SK-N-MC (cell line): ENCODE measurements at regions not wholly inside any gene's neighbourhood (a gene's known extent, or its start where the extent isn't known, plus 50 kb on each side); places are given as distances from the start of the nearest gene placed in this dataset.

Experiments used
- DNase-seq: peaks from one replicate; pipeline ENCODE4 v3.0.0-alpha.2; 2011; ENCODE audit warnings: low read depth, low spot score
- H3K27ac ChIP-seq: fragments of 200-600 bp; sonication (generic); 2 replicates; pipeline ENCODE4 v1.5.1; 2016; ENCODE audit warnings: mixed run types
- H3K36me3 ChIP-seq: fragments of 200-600 bp; sonication (generic); 2 replicates; pipeline ENCODE4 v1.6.1; 2017; ENCODE audit warnings: antibody characterized with exemption, low read length, mixed read lengths; ENCODE audit not compliant: insufficient read depth
- H3K4me3 ChIP-seq: fragments of 200-600 bp; sonication (generic); 2 replicates; pipeline ENCODE4 v1.5.1; 2016
- H3K9ac ChIP-seq: fragments of 200-600 bp; sonication (generic); 2 replicates; pipeline ENCODE4 v1.8.0; 2017; ENCODE audit warnings: mixed run types, mixed read lengths; ENCODE audit not compliant: insufficient read length
- H3K9me3 ChIP-seq: fragments of 200-600 bp; sonication (generic); 2 replicates; pipeline ENCODE4 v1.6.1; 2017; ENCODE audit warnings: low read depth, mild to moderate bottlenecking, antibody characterized with exemption, low read length, moderate library complexity, mixed read lengths
- EZH2 ChIP-seq: fragments of 200-600 bp; sonication (generic); IDR thresholded peaks from one replicate; pipeline ENCODE4 v1.6.1; 2017; ENCODE audit warnings: antibody characterized with exemption
- FOXP2 ChIP-seq: optimal IDR thresholded peaks from 2 replicates; pipeline ENCODE3; 2011; ENCODE audit warnings: mild to moderate bottlenecking, moderate library complexity; ENCODE audit not compliant: insufficient read depth; ENCODE audit errors: extremely low read length, control extremely low read depth
- POLR2AphosphoS5 ChIP-seq: IDR thresholded peaks from 2 replicates; pipeline ENCODE4 v1.6.1; 2012; ENCODE audit warnings: mild to moderate bottlenecking, low read depth, low read length, borderline replicate concordance

GRCh38 chr4:30832639-30833038 is 112.5 kb downstream of the PCDH7 start:
- Histone ChIP-seq H3K9ac (no peak overlapping the region), H3K4me3 (no peak overlapping the region), H3K27ac (no peak overlapping the region), H3K9me3 (no peaks in the 10 kb centered on the region), H3K36me3 (no peaks in the 10 kb centered on the region)
- DNase-seq = no peak
- TF ChIP-seq EZH2 (no peak), POLR2AphosphoS5 (no peak), FOXP2 (no peak)

- Histone ChIP-seq H3K27ac (no peak overlapping the region), H3K36me3 (no peaks in the 10 kb centered on the region), H3K4me3 (no peak overlapping the region), H3K9me3 (no peaks in the 10 kb centered on the region), H3K9ac (no peak overlapping the region)
- no peak for TF ChIP-seq EZH2
- TF ChIP-seq POLR2AphosphoS5 = no peak
- no peak for TF ChIP-seq FOXP2
- DNase-seq = no peak
These were observed 113.0 kb downstream of the PCDH7 start for GRCh38 chr4:30833206-30833605.

DNA sequence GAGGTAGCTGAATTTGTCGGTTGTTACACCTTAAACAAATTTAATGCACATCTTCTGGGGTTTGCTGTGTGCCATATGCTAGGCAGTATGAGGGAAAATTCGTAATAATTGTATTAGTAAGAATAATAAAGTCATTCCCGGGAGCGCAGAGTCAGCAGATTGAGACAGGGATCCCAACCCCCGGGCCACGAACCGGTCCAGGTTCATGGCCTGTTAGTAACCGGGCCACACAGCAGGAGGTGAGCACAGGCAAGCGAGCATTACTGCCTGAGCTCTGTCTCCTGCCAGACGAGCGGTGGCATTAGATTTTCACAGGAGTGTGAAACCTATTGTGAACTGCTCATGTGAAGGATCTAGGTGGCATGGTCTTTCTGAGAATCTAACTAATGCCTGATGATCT is 114.9 kb downstream of the PCDH7 start:
- Histone ChIP-seq H3K36me3 (no peaks in the 10 kb centered on the region), H3K9me3 (no peaks in the 10 kb centered on the region), H3K27ac (no peak overlapping the region), H3K9ac (no peak overlapping the region), H3K4me3 (no peak overlapping the region)
- TF ChIP-seq FOXP2 (no peak), POLR2AphosphoS5 (no peak)
- DNase-seq = no peak

GRCh38 chr4:30836231-30836630 is 116.1 kb downstream of the PCDH7 start:
- TF ChIP-seq FOXP2 = no peak
- no peak for TF ChIP-seq EZH2
- TF ChIP-seq POLR2AphosphoS5 = no peak
- no peak overlapping the region for H3K9ac ChIP-seq

DNA sequence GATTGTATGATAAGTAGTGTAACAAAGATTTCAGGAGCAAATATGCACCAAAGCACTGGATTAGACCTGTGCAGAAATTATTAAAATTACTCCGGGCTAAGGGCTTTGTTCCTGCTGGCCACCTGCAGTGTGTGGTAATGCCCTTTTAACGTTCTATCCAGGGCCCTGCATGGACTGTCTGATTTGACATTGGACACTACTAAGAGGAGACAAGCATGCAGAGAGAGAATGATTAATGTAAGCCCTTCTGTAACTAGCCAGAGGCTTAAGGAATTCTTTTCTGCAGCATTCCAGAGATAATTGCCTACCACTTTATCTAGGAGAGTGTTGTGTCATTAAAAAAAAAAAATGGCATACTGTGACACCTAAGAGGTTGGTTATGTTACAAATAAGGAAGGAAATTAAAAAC is 117.0 kb downstream of the PCDH7 start:
- Histone ChIP-seq H3K9ac (no peak overlapping the region), H3K9me3 (no peaks in the 10 kb centered on the region), H3K4me3 (no peak overlapping the region), H3K36me3 (no peaks in the 10 kb centered on the region), H3K27ac (no peak overlapping the region)
- no peak for DNase-seq
- TF ChIP-seq EZH2 = no peak
- TF ChIP-seq FOXP2 = no peak
- no peak for TF ChIP-seq POLR2AphosphoS5

More at GRCh38 chr4:30836231-30836630, 116.1 kb downstream of the PCDH7 start:
- Histone ChIP-seq H3K36me3 (no peaks in the 10 kb centered on the region), H3K9me3 (no peaks in the 10 kb centered on the region), H3K27ac (no peak overlapping the region), H3K4me3 (no peak overlapping the region)
- DNase-seq = no peak

- no peak overlapping the region for H3K27ac ChIP-seq
- no peaks in the 10 kb centered on the region for H3K36me3 ChIP-seq
- no peaks in the 10 kb centered on the region for H3K9me3 ChIP-seq
- DNase-seq = no peak
- no peak overlapping the region for H3K4me3 ChIP-seq
- no peak overlapping the region for H3K9ac ChIP-seq
- TF ChIP-seq FOXP2 = no peak
- no peak for TF ChIP-seq EZH2
- no peak for TF ChIP-seq POLR2AphosphoS5
These were observed 117.7 kb downstream of the PCDH7 start for GRCh38 chr4:30837861-30838260.

GRCh38 chr4:30838331-30838730 is 118.2 kb downstream of the PCDH7 start:
- Histone ChIP-seq H3K9me3 (no peaks in the 10 kb centered on the region), H3K27ac (no peak overlapping the region), H3K9ac (no peak overlapping the region), H3K4me3 (no peak overlapping the region), H3K36me3 (no peaks in the 10 kb centered on the region)
- DNase-seq = no peak
- TF ChIP-seq FOXP2 (no peak), EZH2 (no peak), POLR2AphosphoS5 (no peak)

GRCh38 chr4:30839583-30840520 is 119.7 kb downstream of the PCDH7 start:
- no peak overlapping the region; the same call in 1 of the 2 replicates for H3K27ac ChIP-seq
- DNase-seq = no peak

GRCh38 chr4:30840571-30840970 is 120.4 kb downstream of the PCDH7 start:
- H3K9me3 ChIP-seq = no peaks in the 10 kb centered on the region
- TF ChIP-seq FOXP2 = no peak
- TF ChIP-seq EZH2 = no peak
- H3K36me3 ChIP-seq = no peaks in the 10 kb centered on the region
- no peak overlapping the region for H3K27ac ChIP-seq
- no peak overlapping the region for H3K4me3 ChIP-seq
- DNase-seq = no peak
- H3K9ac ChIP-seq = no peak overlapping the region

More at GRCh38 chr4:30839583-30840520, 119.7 kb downstream of the PCDH7 start:
- TF ChIP-seq EZH2 = no peak
- TF ChIP-seq FOXP2 = no peak
- no peak for TF ChIP-seq POLR2AphosphoS5
- no peaks in the 10 kb centered on the region for H3K9me3 ChIP-seq
- no peaks in the 10 kb centered on the region for H3K36me3 ChIP-seq
- H3K4me3 ChIP-seq = no peak overlapping the region
- H3K9ac ChIP-seq = no peak overlapping the region
